HS-5 (cell line): ENCODE measurements at regions not wholly inside any gene's neighbourhood (a gene's known extent, or its start where the extent isn't known, plus 50 kb on each side); places are given as distances from the start of the nearest gene placed in this dataset.

Experiments used
- DNase-seq: peaks from one replicate; pipeline ENCODE4 v3.0.0-alpha.2; 2012; ENCODE audit warnings: low read depth

GRCh38 chr7:25951414-25952260 is 200.4 kb upstream of the NFE2L3 start:
- DNase-seq = no peak

DNA sequence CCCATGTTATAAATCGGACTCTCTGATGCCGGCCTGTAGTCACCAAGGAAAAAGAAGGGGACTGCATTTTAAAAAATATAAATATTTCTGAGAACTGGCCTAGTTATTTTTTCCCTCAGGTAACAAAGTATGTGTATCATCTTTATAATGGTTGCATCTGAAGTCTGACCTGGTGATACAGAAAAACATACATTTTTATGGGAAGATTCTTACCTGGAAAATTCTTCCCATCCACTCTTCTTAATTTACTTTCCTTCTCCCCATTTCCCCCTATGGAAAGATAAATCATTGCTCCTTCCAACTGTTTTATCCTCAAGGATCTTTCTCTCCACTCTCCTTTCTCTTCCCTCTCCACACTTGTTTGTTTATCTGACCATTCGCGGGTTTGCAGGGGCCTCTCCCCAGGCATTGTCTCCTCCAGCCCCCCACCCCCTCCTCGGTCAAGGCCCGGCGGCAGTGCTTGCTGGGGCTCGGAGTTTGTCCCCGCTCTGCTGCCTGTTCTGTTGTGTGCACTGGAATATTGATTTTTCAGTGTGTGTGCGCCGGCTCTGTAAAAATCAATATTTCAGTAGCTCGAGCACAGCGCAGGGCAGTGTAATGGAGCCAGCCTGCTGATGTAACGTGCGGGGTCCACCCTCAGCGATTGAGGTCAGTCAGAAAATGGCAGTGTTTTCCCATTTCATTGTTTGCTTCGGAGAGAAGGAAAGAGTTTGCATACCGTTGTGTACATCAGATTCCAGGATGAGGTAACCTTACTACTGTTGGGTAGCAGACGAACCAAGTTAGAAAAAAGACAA is 199.5 kb upstream of the NFE2L3 start:
- no peak for DNase-seq

DNA sequence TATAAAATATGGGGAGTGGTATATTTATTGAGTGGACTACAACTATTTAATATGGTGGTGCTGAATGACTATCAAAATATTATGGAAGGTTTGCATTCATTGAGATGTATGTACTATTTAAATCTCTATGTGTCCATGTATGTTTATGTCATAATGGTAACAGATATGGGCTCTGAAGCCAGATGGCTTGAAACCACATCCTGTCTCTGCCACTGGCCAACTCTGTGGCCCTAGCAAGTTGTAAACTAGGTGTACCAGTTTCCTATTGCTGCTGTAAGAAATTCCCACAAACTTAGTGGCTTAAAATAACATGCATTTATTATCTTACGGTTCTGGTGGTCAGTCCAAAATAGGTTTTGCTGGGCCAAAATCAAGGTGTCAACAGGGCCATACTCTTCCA is 198.1 kb upstream of the NFE2L3 start:
- DNase-seq = no peak

GRCh38 chr7:25954395-25954794 is 197.6 kb upstream of the NFE2L3 start:
- no peak for DNase-seq

- no peak for DNase-seq
These were observed 192.7 kb upstream of the NFE2L3 start for GRCh38 chr7:25959168-25959734.

- DNase-seq = no peak
These were observed 188.3 kb upstream of the NFE2L3 start for GRCh38 chr7:25963733-25964132.

GRCh38 chr7:25964483-25964991 is 187.5 kb upstream of the NFE2L3 start:
- no peak for DNase-seq

GRCh38 chr7:25965405-25966123 is 186.4 kb upstream of the NFE2L3 start:
- no peak for DNase-seq

DNA sequence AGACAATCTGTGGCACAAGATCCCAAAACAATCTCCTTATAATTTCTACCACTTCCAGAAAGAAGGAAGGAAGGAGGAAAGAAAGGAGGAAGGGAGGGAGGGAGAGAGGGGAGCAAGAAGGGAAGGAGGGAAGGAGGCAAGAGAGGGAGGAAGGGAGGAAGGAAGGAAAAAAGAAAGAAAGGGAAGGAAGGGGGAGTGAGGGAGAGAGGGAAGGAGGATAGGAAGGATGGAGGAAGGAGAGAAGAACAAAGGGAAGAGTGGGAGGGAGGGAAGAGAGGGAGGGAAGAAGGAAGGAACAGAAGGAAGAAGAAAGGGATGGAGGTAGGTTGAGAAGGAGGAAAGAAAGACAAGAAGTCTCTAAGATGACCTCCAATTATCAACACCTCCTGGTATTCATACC is 185.5 kb upstream of the NFE2L3 start:
- no peak for DNase-seq

DNA sequence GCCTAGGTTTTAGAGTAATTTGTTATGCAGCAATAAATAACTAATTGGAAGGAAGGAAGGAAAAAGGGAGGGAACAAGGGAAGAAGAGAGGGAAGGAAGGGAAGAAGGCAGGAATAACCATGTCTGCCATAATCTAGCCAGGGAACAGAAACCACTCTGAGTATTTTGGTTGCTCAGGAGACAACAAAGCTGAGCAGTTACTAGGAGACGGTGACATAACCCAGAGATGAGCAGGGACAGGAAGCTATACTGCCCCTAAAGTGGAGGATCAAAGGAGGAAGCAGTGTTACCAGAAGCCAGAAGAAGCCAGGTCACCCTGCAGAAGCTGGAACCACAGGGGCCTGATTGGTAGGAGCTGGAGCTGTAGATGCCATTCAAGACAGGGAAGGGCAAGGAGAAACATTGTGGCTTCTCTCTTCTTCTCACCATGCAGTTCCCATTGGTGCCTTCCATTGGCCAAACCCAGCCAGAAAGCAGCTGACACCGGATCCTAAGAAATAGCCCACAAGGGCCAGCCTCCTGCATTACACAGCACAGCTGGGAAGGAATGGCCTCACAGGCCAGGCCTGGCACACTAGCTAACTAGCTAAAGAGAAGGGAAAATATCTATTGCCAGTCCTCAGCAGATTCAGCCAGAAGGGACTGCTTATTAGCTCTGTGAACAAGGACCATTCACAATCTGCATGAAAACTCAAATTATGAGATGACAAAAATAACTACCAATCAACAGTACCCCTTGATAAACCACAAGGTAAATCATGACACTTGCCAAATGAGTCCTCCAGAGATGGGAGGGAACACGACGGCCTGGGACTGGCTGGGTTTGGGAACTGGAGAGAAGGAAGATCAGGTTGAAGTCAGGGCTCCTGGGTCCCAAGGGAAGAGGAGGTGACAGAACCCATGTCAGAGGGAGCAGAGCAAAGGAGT is 184.5 kb upstream of the NFE2L3 start:
- no peak for DNase-seq

DNA sequence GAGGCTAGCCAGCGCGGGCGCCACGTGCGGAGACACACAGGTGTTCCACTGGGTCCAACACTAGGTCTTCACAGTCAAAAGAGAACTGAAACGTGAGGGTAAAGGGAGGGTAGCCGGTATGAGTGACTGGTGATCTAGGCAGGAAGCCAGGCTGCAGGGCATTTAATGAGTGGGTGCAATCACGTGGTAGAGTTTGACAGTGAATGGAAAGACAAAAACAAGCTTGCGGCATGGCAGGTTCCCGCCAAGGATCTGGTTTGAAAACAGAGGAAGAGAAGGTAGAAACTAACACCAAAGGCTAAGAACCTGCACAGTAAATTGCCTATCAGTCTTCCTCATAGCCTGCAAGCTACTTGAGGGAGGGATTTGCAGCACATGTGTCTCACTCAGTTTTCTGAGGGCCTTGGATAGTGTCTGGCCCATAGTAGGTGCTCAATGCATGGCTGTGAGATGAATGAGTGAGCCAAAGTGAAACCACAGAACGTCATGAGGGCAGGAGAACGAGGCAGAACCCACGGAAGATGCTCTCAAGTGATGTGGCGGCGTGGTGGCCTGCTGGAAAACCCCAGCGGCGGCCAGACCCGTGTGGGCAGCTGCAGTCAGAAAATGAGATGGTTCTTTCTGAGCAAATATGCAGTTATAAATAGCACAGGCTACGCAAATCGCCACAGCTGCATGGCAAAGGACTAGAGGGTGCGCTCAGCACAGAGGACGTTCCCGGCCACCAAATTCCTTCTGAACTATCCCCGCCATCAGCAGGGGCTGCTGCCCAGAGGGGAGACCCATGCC is 183.6 kb upstream of the NFE2L3 start:
- DNase-seq = no peak

DNA sequence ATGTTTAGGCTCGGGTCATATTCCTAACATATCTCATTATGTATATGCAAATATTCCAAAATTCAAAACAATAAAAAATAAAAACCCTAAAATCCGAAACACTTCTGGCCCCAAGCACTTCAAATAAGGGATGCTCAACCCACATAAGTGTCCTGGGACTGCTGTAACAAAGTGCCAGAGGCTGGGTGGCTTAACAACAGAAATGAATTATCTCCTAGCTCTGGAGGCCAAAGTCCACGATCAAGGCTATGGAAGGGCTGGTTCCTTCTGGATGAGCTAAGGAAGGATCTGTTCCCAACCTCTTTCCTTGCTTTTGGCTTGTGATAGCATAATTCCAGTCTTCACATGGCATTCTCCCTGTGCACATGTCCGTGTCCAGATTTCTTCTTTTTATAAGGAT is 181.6 kb upstream of the NFE2L3 start:
- DNase-seq = no peak

DNA sequence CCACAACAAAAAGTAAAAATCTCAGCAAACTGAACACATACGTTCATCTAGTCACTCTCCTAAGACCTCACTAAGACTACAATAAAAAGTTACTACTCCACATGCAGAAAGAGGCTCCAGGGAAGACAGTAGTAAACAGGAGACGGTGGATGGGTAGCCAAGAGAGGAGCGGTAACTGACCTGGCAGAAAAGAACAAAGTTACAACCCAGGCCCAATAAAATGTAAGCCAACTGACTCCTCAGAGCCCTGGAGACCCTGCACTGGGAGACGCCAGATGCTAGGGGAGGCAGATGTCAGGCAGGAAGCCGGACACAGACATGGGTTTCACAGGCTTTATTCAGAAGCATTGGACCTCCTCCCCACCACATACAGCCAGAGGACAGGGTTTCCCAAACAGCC is 181.1 kb upstream of the NFE2L3 start:
- DNase-seq = no peak

GRCh38 chr7:25976630-25977029 is 175.4 kb upstream of the NFE2L3 start:
- no peak for DNase-seq

DNA sequence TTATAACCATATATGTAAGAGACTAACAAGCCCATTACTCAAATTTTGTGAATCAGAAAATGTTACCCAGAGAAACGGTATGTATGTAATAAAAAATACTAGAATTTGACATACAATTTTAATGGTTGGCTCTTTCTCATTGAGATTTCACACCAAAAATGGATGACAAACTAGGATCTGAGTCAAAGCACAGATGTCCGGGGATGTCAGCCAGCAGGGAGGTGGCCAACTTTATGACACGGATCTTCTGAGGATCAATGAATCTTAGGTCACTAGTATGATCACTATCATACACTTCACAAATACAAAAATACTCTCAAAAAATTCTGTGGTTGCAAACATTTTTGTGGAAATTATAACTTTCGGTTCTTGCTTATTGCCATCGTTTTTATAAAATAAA is 173.5 kb upstream of the NFE2L3 start:
- DNase-seq = no peak

DNA sequence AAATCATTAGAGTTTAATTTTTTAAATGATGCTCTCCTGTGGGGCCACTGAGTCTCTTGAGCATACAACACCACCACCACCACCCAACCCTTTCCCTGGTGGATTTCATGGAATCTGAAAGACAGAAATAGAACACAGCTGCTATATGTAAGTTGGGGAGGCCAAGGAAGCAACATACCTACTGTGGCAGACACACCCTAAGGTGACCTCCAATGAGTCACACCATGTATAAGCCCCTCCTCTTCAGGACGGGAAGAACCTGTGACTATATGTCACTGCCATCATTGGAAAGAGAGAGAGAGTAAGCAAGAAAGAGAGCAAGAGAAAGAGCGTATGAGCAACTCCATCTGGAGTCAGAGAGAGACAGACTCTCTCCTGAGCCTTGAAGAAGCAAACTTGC is 172.4 kb upstream of the NFE2L3 start:
- no peak for DNase-seq

DNA sequence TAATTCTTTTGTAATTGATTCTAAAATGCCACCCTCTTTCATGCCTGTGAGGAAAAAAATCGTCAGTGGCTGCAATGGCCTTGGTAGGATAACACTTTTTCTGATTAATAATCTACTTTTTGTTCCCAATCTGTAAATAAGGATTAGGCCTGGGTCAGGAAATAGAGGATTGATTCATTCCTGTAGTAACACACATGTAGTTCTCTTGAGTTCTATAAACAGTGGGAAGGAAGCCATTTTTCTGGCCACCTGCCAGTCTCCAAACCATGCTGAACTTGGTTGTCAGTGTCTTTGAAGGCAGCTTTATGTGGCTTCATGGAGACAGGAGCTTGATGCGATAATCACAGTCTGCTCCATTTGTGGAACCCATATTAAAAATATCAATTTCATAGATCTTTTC is 169.3 kb upstream of the NFE2L3 start:
- no peak for DNase-seq

DNA sequence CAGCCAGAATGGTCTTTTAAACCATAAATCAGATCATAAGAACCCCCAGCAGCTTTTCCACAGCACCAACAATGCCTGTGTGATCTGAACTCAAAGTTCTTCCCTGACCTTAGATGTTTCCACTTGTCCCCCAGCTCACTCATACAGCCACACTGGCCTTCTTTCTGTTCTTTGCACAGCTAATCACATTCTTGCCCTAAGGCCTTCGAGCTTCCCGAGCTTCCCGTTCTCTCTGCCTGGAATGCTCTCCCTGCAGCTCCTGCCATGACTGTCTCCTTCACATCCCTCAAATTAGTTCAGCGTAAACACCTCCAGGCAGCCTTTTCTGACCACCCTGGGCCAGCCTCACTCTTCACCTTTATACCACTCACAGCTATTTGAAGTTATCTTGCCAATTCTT is 166.8 kb upstream of the NFE2L3 start:
- DNase-seq = no peak

- DNase-seq = no peak
These were observed 163.4 kb upstream of the NFE2L3 start for GRCh38 chr7:25988640-25989039.

- DNase-seq = no peak
These were observed 162.8 kb upstream of the NFE2L3 start for GRCh38 chr7:25989140-25989705.
